GM18868 (cell line): ENCODE measurements at regions not wholly inside any gene's neighbourhood (a gene's known extent, or its start where the extent isn't known, plus 50 kb on each side); places are given as distances from the start of the nearest gene placed in this dataset.
"Not testable (repeated sequence)": the region's sequence is repeated elsewhere in the genome, so short reads cannot be mapped to it uniquely, and the experiment has no call there.

Experiments used
- ATAC-seq: cut with Tn5 transposase; IDR thresholded peaks from one replicate; pipeline ENCODE4 v1.9.1; 2021; ENCODE audit warnings: mild to moderate bottlenecking, moderate library complexity; ENCODE audit not compliant: unreplicated experiment

GRCh38 chr18:30469091-30469490 lies 573.5 kb downstream of the DSC3 start:
- no peak for ATAC-seq

- ATAC-seq = no peak
These were observed 577.4 kb downstream of the DSC3 start for GRCh38 chr18:30465096-30465495.

- no peak for ATAC-seq
These were observed 585.4 kb downstream of the DSC3 start for GRCh38 chr18:30457156-30457555.

- ATAC-seq = no peak
These were observed 586.8 kb downstream of the DSC3 start for GRCh38 chr18:30455741-30456140.

- ATAC-seq = no peak
These were observed 587.6 kb downstream of the DSC3 start for GRCh38 chr18:30454920-30455319.

- no peak for ATAC-seq
These were observed 590.6 kb downstream of the DSC3 start for GRCh38 chr18:30451981-30452380.

GRCh38 chr18:30450927-30451326 lies 591.6 kb downstream of the DSC3 start:
- no peak for ATAC-seq

- no peak for ATAC-seq
These were observed 595.9 kb downstream of the DSC3 start for GRCh38 chr18:30446605-30447004.

GRCh38 chr18:30444544-30444943 lies 598.0 kb downstream of the DSC3 start:
- ATAC-seq = no peak

- ATAC-seq = no peak
These were observed 602.2 kb downstream of the DSC3 start for GRCh38 chr18:30440351-30440750.

GRCh38 chr18:30439174-30439573 lies 603.4 kb downstream of the DSC3 start:
- ATAC-seq = no peak

- ATAC-seq = no peak
These were observed 610.2 kb downstream of the DSC3 start for GRCh38 chr18:30432349-30432748.

- ATAC-seq = not testable (repeated sequence)
These were observed 623.1 kb downstream of the DSC3 start for GRCh38 chr18:30419399-30419798.

- no peak for ATAC-seq
These were observed 626.6 kb downstream of the DSC3 start for GRCh38 chr18:30415903-30416302.

GRCh38 chr18:30409120-30409519 lies 633.4 kb downstream of the DSC3 start:
- ATAC-seq = no peak

- ATAC-seq = no peak
These were observed 635.8 kb downstream of the DSC3 start for GRCh38 chr18:30406728-30407127.

GRCh38 chr18:30405038-30405437 lies 637.5 kb downstream of the DSC3 start:
- ATAC-seq = no peak

- no peak for ATAC-seq
These were observed 638.1 kb downstream of the DSC3 start for GRCh38 chr18:30404422-30404821.

- no peak for ATAC-seq
These were observed 639.3 kb downstream of the DSC3 start for GRCh38 chr18:30403278-30403677.

GRCh38 chr18:30387401-30387800 lies 655.1 kb downstream of the DSC3 start:
- ATAC-seq = no peak

GRCh38 chr18:30386624-30387023 lies 655.9 kb downstream of the DSC3 start:
- no peak for ATAC-seq

GRCh38 chr18:30385684-30386083 lies 656.9 kb downstream of the DSC3 start:
- ATAC-seq = no peak

- ATAC-seq = no peak
These were observed 660.7 kb downstream of the DSC3 start for GRCh38 chr18:30381826-30382225.

GRCh38 chr18:30378097-30378496 lies 664.4 kb downstream of the DSC3 start:
- ATAC-seq = no peak
